NT2/D1 (cell line): ENCODE measurements at regions not wholly inside any gene's neighbourhood (a gene's known extent, or its start where the extent isn't known, plus 50 kb on each side); places are given as distances from the start of the nearest gene placed in this dataset.

Experiments
- SUZ12 ChIP-seq: IDR thresholded peaks from 2 replicates; pipeline ENCODE4 v1.6.1; 2011; ENCODE audit not compliant: insufficient read length, insufficient read depth; ENCODE audit errors: extremely low read depth
- ZNF274 ChIP-seq: IDR thresholded peaks from 2 replicates; pipeline ENCODE4 v1.6.1; 2011; ENCODE audit warnings: mild to moderate bottlenecking, low read depth, low read length

DNA sequence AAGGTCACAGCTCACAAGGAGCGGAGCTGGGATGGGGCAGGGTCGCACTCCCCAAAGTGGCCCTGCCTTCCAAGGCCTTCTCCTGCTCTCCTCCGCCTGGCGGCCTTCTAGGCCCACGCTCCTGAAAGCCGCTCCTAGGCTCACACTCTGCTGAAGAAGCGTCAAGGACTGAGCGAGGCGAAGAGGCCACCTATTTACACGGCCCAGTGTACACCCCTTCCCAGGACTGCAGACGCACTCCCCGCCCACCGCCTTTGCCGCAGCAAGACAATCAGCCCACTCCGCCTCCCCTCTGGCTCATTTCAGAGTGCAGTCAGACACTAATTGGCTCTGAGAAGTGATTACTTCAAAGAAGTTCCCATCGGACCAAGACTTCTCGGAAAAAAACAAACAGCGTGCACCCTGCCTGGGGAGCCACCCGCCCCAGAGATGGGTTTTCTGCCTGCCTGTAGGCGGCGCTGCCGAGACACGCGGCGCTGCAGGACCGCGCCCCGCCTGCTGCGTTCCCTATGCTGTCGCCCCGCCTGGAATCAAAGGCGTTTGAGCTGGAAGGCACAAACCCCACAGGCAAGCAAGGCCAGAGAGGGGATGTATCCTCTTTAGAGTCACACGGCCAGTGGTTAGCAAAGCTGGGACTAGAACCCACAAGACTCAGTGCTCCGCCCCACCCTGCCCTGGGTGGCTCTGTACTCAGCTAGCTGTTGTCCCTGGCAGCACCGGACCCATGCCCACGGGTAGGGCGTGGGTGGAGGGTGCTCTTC, 414.8 kb downstream of the BUD13 start:
- TF ChIP-seq ZNF274 (no peak), SUZ12 (no peak)
